ENCODE measurements at regions not wholly inside any gene's neighbourhood (a gene's known extent, or its start where the extent isn't known, plus 50 kb on each side); places are given as distances from the start of the nearest gene placed in this dataset.

- no peak; the same call in 1 of the 2 replicates for TF ChIP-seq RCOR2 (CRISPR knock-in tag; IDR thresholded peaks at IDR 0.05)
- TF ChIP-seq ARHGAP35 (CRISPR knock-in tag; IDR thresholded peaks at IDR 0.05; ENCODE audit: borderline replicate concordance), result peak; percentile 52; the same call in 1 of the 2 replicates
- TF ChIP-seq FOXA3 (CRISPR knock-in tag; IDR thresholded peaks at IDR 0.05), result peak; percentile 97
- TF ChIP-seq MATR3 (CRISPR knock-in tag; IDR thresholded peaks at IDR 0.05), result no peak
- TF ChIP-seq PLSCR1 (CRISPR knock-in tag; IDR thresholded peaks at IDR 0.05; ENCODE audit: borderline replicate concordance), result no peak
- TF ChIP-seq EP300 (IDR thresholded peaks at IDR 0.05; ENCODE audit: low read depth in 2 of 2, low read length in 2 of 2), result peak in 1 of 2 experiments; percentile 80; a peak in 2 of 4 replicates
- peak; percentile 85 for TF ChIP-seq EP300 (CRISPR knock-in tag; IDR thresholded peaks at IDR 0.05; ENCODE audit: borderline replicate concordance)
- TF ChIP-seq ZNF335 (CRISPR knock-in tag; IDR thresholded peaks at IDR 0.05), result peak; percentile 66; the same call in 1 of the 2 replicates
- peak; percentile 83 for TF ChIP-seq PATZ1 (CRISPR knock-in tag; IDR thresholded peaks at IDR 0.05)
- no peak for TF ChIP-seq ZNF101 (CRISPR knock-in tag; IDR thresholded peaks at IDR 0.05; ENCODE audit: borderline replicate concordance, low read depth)
- TF ChIP-seq HNRNPUL1 (IDR thresholded peaks at IDR 0.05; ENCODE audit: low read depth, low read length), result no peak
- peak; percentile 11; the same call in 1 of the 2 replicates for TF ChIP-seq NFYC (CRISPR knock-in tag; IDR thresholded peaks at IDR 0.05)
- TF ChIP-seq ZNF629 (CRISPR knock-in tag; conservative IDR thresholded peaks at IDR 0.05), result peak; percentile 99
- TF ChIP-seq ZNF260 (CRISPR knock-in tag; IDR thresholded peaks at IDR 0.05; ENCODE audit: borderline replicate concordance, low read depth), result no peak
- peak; percentile 94 for TF ChIP-seq ZNF878 (CRISPR knock-in tag; IDR thresholded peaks at IDR 0.05)
- TF ChIP-seq THYN1 (CRISPR knock-in tag; IDR thresholded peaks at IDR 0.05; ENCODE audit: borderline replicate concordance, low read depth), result no peak
- TF ChIP-seq CSRNP2 (CRISPR knock-in tag; conservative IDR thresholded peaks at IDR 0.05; ENCODE audit: low read depth), result no peak
- no peak; the same call in 1 of the 2 replicates for TF ChIP-seq ZMAT5 (CRISPR knock-in tag; IDR thresholded peaks at IDR 0.05; ENCODE audit: borderline replicate concordance, low read depth)
- peak; percentile 34; the same call in 1 of the 2 replicates for TF ChIP-seq MAF1 (CRISPR knock-in tag; IDR thresholded peaks at IDR 0.05; ENCODE audit: borderline replicate concordance)
- 0 out of 2 replicates have a peak, but pooled peaks have one; percentile 63 for TF ChIP-seq ZNF644 (CRISPR knock-in tag; IDR thresholded peaks at IDR 0.05; ENCODE audit: low read depth)
- TF ChIP-seq ERF (CRISPR knock-in tag; IDR thresholded peaks at IDR 0.05), result peak; percentile 95
These were observed 136.3 kb downstream of the MRPL14 start (continued) for GRCh38 chr6:43990627-43991619.
